ENCODE measurements at regions not wholly inside any gene's neighbourhood (a gene's known extent, or its start where the extent isn't known, plus 50 kb on each side); places are given as distances from the start of the nearest gene placed in this dataset.
"Not testable (repeated sequence)": the region's sequence is repeated elsewhere in the genome, so short reads cannot be mapped to it uniquely, and the experiment has no call there.

DNA sequence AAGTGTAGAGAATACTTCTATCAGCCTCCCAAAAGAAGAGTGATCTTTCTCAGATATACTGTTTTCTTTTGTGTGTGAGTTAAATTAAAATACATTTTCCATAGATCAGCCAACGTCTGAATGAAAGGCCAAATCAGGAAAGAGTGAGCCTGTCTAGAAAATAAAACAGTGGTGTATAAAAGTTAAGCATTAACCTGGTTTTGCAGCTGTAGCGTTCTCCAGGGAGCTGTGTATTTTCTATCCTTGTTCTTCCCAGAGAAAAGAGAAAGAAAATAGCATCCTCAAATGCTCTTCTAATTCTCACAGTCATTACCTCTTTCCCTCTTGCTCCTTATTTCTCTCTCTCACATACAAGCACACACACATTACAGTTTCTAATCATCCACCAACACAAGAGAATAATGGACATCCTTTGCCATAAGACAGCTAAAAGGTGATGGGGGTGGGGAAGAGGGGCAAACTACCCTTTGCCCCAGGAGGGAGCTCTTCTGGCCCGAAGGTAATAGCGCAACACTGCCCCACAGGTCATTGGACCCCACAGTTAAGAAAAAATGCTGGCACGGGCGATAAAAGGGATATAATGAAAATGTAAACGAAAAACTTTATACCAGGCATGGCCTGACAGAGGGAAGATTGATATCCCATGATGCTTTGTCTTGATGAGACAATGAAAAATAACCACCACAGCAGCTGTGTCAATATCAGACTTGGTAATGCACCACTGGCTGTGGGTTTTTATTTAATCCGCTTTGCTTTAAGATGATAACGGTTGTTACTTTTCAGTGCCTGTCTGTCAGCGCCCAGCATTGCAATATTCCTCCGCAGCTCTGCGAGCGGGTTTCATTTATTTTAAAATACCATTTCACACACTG is 150.3 kb downstream of the NUF2 start:
- DNase-seq (ENCODE audit: low read depth in 4 of 4, low spot score in 3 of 4), result no peak

DNA sequence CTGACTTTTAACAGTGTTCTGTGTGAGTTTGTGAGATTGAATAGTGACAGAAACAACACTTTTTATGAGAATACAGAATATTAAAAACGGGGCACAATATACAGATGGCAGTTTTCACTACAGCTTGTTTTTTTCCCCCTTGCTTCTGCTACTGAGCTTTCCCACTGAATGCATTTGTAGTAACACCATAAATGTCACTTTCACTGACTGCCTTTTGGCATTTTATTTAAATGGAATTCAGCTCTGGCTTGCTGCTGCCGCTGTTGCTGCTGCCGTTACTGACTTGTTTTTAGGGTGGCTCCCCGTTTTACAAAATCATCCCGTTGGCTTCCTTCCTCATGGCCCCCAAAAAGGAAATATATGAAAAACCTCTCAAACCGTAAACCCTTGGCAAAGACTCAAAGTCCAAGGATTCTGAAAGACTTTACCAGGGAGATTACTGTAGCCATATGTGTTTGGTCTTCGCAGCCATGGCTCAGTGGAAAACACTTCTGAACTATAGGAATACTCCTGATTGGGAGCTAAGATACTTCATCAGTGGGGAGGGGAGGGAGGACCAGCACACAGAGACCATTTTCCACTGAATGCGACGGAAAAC is 151.0 kb downstream of the NUF2 start:
- no peak for DNase-seq (ENCODE audit: low read depth in 4 of 4, low spot score in 3 of 4)

DNA sequence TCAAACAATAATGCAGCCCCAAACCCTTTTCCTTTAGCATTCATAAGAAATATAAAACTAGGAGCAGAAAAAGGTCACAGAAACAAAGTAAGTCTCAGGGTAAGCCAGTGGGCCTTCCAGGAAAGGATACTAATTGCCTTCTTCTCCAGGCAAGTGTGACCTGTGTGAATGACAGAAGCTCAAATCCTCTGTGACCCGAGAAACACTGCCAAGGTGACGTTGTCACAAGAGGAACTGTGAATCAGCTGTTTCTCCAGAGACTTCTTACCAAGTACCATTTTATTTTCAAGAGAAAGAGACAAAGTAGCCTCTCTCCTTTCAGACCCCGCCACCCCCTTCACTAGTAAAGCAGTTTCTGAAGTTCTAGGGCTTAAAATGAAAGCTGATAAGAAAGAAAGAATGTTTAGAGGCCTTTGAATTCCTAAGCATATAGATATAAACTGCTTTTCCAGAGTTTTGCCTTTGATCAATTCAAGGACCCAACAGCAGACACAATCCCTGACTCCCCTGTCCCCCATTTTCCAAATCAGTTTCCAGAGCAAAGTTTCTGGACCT is 155.6 kb downstream of the NUF2 start:
- no peak for DNase-seq (ENCODE audit: low read depth in 4 of 4, low spot score in 3 of 4)

DNA sequence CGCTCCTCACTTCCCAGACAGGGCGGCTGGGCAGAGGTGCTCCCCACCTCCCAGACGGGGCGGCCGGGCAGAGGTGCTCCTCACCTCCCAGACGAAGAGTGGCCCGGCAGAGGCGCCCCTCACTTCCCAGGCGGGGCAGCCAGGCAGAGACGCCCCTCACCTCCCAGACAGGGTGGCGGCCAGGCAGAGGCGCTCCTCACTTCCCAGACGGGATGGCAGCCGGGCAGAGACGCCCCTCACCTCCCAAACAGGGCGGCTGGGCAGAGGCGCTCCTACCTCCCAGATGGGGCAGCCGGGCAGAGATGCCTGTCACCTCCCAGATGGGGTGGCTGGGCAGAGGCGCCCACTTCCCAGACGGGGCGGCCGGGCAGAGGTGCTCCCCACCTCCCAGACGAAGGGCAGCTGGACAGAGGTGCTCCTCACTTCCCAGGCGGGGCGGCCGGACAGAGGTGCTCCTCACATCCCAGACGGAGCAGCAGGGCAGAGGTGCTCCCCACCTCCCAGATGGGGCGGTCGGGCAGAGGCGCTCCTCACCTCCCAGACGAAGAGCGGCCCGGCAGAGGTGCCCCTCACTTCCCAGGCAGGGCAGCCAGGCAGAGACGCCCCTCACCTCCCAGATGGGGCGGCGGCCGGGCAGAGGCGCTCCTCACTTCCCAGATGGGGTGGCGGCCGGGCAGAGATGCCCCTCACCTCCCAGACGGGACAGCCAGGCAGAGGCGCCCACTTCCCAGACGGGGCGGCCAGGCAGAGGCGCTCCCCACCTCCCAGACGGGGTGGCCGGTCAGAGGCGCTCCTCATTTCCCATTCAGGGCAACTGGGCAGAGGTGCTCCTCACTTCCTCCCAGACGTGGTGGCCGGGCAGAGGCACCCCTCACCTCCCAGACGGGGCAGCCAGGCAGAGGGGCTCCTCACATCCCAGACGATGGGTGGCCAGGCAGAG is 176.9 kb downstream of the NUF2 start:
- not testable (repeated sequence) for DNase-seq (ENCODE audit: low read depth in 4 of 4, low spot score in 3 of 4)

DNA sequence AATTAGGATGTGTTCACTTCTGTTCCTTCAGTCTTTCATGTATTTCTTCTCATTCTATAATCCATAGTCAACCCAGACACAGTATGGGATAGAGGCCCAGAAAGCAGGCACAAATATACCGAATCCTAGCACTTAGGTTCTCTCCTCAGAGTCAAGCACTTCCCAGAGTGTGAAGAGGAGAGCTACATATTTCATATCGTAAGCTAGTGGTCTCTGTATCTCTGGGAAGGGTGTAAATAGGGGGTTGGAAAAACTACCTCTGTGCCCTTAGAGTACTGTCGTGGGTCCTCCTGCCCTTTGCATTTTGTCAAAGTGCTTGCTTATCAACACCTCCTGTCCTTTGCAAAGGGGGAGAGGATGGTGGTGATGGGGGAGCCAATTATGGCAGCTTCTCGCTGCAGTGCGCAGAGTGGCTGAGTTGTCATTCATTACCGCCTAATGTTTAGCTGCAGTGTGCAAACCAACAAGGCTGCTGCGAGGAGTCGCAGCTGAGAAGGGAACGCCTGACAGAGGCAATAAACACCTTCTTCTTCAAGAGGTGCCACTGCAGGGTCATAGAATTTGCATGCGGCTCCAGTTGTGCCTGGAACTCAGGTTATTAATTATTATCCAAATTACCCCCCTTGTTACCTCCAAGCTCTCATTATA is 182.7 kb downstream of the NUF2 start:
- no peak for DNase-seq (ENCODE audit: low read depth in 4 of 4, low spot score in 3 of 4)

DNA sequence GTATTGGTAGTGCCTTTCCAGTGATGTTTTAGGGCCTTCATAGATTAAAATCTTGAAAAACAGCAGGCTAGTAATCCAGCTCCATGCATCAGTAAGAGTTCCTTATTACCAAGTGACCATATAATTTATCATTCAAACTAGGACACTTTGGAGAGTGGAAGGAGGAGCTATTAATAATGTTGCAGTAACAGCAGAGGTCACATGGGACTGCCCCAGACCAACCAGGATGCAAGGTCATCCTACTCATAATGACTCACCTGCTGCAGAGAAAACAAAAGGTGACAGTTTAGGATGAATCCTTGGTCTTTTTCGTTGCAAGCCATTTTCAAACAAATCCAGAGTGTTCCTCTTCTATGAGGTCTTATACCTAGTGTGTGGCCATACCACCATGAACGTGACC is 187.4 kb downstream of the NUF2 start:
- no peak for DNase-seq (ENCODE audit: low read depth in 4 of 4, low spot score in 3 of 4)

DNA sequence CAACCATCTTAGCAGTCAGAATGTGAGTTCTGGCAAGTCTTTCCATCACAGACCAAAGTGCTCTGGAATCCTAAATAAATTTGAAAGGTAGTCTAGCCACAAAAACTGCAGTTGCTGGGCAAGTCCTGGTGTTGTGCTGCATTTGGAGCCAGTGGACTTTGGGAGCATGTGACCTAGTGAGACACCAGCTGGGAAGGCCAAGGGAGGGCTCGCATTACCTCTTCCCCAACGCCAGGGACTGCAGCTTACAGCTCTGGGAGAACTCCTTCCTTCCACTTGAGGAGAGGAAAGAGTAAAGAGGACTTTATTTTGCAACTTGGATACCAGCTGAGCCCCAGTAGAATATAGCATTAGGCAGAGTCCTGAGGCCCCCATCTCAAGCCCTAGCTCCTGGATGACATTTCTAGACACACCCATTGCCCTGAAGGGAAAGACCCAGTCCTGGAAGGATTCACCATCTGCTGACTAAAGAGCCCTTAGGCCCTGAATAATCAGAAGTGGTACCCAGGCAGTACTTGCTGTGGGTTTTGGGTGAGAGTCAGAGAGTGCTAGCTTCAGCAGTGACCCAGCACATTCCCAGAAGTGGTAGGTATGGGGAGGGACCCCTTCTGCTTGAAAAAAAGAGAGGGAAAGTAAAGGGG is 190.7 kb downstream of the NUF2 start:
- DNase-seq (ENCODE audit: low read depth in 4 of 4, low spot score in 3 of 4), result no peak

DNA sequence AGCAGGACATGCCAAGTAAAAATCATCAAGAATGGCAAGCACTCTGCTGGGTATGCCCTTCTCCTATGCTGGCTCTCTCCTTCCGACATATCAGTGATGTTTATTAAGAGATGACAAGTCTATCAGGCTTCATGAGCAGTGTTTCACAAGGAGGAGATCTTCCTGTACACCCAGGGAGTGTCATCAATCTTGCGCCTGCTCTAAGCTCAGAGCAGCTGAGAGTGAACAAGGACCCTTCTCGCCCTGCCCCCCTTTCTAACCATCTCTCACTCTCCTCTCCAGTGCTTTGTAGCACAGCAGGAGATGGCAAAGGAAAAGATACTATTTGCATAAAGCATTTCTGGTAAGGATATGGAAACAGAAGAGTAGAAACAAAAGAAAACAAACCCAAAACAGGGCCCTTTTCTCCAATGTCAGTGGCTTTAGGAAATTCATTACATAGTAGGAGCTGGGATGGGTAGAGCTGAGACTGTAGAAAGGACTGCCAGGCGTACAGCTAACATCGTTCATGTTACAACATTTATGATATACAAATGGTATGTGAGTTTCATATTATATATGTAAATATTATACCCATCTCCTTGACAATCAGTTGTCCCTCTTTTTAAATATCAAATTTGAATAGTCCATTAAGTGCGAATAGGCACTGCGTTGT is 201.7 kb downstream of the NUF2 start:
- no peak for DNase-seq (ENCODE audit: low read depth in 4 of 4, low spot score in 3 of 4)

DNA sequence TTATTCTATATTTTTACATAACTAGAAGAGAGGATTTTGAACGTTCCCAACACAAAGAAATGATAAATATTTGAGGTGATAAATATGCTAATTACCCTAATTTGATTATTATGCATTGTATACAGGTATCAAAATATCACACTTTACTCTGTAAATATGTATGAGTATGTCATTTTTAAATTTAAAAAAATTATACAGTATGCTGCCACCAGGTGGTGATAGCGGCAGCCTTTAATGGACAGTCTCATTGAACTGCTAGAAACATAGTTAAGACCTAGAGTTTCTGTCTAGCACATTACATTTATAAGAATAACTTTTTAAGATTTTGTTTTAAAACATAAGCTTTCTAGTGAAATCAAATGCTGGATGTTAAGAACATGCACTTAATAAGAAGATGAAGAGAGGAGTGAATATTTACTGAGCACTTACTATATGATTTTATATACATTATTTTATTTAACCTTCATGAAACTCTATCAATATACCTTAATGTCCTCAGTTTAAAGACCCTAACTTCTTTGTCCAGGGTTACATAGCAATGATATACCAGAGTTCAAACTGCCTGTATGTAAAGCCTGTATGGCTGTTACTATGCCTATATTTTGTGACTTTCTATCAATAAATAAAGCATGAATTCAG is 207.1 kb downstream of the NUF2 start:
- DNase-seq (ENCODE audit: low read depth in 4 of 4, low spot score in 3 of 4), result no peak

DNA sequence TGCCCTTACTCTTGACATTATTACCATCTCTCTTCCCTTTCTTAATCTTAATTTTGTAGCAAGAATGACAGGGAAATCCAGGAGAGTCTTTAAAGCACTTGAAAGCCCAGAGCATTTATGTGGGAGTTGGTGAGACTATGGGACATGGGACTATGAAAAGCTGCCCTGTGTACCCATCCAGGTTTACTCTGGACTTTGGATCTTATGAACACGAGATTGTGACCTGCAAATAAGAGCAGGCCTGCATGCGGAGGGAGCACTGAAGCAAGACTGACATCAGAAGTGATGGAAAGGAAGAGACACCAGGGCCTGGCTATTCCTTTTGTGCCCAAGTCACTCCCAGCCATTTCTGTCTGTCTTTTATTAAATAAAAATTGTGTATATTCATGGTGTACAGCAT is 209.6 kb downstream of the NUF2 start:
- DNase-seq (ENCODE audit: low read depth in 4 of 4, low spot score in 3 of 4), result no peak

DNA sequence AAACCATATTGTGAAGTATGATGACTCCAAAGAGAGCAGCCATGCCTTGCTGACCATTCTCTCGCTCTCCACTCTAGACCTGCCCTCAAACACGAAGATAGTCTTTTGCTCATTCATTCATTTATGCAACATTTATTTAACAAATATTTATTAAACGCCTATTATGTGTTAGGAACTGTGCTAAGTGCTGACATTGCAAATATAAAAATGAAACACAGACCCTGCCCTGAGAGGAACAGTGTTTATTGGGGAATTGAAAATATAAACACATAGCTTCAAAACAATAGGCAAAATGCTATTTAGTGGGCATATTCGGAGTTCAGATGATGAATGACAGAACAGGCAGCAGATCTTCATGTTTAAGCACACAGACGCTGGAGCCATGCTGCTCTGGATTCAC is 213.6 kb downstream of the NUF2 start:
- no peak for DNase-seq (ENCODE audit: low read depth in 4 of 4, low spot score in 3 of 4)

DNA sequence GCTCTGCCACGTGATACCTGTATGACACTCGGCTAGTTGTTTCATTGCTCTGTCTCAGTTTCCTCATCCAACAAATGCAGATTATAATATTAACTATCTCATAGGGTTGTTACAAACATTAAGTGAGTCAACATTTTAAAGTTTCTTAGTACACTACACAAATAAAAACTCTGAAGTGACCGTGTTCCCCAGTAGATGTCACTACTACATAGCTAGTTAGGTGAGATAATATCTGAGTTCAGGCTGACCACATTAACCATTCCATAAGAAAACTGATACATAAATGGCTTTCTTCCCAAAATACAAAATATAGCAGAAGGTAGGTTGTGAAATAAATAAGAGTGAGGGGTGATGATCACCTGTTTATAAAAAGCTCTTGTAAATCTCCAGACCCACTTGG is 214.1 kb downstream of the NUF2 start:
- DNase-seq (ENCODE audit: low read depth in 4 of 4, low spot score in 3 of 4), result no peak

DNA sequence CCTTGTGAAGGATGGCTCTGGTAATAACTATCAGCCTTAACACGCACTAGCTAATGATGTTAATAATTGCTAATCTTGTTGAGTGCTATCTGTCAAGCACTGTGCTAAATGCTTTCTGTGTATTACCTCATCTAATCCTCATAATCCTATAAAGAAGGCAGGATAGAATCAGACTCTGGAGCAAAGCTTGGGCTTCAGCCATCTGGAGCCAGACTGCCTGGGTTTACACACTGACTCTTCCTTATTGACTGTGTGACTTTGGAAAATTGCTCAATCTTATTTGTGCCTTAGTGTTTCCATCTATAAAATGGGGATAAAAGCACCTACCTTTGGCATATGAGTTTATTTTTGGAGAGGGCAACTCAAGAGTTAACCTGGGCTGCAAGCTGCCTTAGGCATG is 216.1 kb downstream of the NUF2 start:
- no peak for DNase-seq (ENCODE audit: low read depth in 4 of 4, low spot score in 3 of 4)

DNA sequence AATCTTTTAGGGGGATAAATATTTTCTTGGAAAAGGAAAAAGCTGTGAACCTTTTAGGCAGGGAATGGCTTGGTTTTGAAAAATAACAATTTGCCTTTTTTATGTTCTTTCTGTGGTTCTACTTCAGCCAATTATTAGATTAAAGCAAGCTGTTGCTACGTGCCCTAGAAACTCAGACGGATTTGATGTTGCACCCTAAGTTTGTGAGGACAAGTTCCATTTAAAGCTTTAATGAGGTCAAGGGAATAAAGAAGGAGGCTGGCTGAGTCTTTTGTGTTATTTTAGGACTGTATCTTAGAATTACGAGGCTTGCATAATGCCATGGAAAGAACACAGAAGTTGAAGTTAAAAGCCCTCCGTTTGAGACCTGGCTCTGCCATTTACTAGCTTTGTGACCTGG is 216.9 kb downstream of the NUF2 start:
- DNase-seq (ENCODE audit: low read depth in 4 of 4, low spot score in 3 of 4), result peak in 3 of 4 donors; percentile 55 to 68 (median 58)

DNA sequence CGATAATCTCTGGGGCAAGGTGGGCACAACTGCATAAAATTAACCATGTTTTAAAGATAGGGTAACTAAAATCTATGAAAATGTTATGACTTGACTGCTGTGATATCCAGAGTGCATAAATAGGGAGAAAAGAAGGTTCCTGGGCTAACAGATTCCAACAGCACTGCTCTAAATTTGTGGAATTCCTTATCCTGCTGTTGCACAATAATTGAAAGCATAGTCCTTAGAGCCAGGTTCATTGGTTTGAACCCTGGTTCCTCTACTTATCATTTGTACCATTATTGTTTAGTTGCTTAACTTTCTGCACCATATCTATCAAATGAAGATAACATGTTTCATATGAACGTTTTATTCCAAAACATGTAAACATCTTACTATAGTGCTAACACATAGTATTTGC is 219.0 kb downstream of the NUF2 start:
- DNase-seq (ENCODE audit: low read depth in 4 of 4, low spot score in 3 of 4), result no peak

DNA sequence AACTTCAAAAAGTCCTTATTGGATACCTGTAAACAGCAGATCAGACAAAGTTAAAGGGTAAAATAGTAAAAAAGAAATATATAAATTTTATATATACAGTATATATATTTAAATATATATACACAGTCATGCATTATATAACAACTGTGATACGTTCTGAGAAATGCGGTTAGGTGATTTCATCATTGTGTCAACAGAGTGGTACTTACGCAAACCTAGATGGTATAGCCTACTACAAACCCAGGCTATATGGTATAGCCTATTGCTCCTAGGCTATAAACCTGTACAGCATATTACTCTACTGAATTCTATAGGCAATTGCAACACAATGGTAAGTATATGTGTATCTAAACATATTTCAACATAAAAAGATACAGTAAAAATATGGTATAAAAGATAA is 222.7 kb downstream of the NUF2 start:
- no peak for DNase-seq (ENCODE audit: low read depth in 4 of 4, low spot score in 3 of 4)

DNA sequence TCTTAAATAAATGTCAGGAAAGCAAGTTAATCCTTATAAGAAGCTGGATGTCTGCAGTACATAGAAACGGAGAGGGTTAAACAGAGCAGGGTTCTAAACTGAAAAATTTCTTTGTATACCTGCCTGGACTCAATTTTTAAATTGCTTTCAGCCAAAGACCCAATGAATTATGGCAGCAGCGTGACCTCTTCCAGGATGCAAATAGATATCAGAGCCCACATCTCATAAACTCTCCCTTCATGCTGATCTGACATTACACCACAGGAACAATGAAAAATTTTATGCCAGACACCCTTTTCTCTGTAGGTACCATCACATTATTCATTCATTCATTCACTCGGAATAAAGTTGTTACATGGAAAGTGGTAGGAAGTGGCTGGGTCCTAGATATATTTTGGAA is 236.4 kb downstream of the NUF2 start:
- no peak for DNase-seq (ENCODE audit: low read depth in 4 of 4, low spot score in 3 of 4)

DNA sequence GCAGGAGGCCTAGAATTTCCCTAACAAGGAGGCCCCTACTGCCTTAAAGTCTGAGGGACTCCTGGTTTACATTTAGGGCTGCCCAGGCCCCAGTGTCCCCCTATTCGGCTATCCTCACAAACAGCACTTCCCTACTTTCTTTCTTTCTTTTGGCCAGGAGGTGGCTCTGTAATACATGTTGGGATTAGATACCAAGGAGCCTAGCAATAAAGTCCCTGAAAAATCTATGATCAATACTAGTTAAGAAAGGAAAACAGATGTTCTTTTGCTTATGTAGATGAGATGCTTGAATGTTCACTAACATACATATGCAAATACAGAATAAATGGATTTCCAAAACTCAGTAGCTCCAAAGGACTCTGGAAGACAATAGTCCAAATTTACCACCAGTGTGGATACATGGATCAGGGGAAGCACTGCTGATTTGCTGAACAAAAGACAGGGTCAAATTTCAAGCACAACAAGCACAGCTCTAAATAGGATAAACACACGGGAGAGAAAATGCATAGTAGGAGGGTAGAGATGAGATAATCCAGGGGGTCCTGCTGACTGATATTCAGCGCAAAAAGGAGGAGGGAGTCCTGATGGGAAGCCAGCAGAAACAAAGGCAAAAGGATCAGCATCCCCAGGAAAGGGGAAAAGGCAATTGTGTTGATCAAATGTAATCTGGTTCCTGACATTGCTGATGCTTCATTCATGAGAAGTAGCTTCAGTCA is 240.0 kb downstream of the NUF2 start:
- DNase-seq (ENCODE audit: low read depth in 4 of 4, low spot score in 3 of 4), result no peak
